GM23338 (cell line): ENCODE measurements at regions not wholly inside any gene's neighbourhood (a gene's known extent, or its start where the extent isn't known, plus 50 kb on each side); places are given as distances from the start of the nearest gene placed in this dataset.

ENCODE experiments used
- ATAC-seq: fragments of 200-7000 bp; cut with Tn5 transposase; 3 replicates; pipeline ENCODE4 v1.9.1; 2020
- DNase-seq: peaks from one replicate; pipeline ENCODE4 v3.0.0-alpha.2; 2015; ENCODE audit warnings: low spot score
- H2AFZ ChIP-seq: fragments of 200-600 bp; sonication (generic); 2 replicates; pipeline ENCODE4 v1.8.0; 2016; ENCODE audit warnings: antibody characterized with exemption, mild to moderate bottlenecking, moderate library complexity
- H3F3A ChIP-seq: fragments of 200-600 bp; sonication (generic); replicated peaks from 2 replicates; pipeline ENCODE4 v1.8.0; 2017; ENCODE audit warnings: antibody characterized with exemption, mixed run types, low read depth
- H3K27ac ChIP-seq: fragments of 200-600 bp; sonication (generic); 2 replicates; pipeline ENCODE4 v1.6.1; 2016; ENCODE audit warnings: low read depth
- H3K27me3 ChIP-seq: fragments of 200-600 bp; sonication (generic); 2 replicates; pipeline ENCODE4 v1.8.0; 2016; ENCODE audit warnings: mild to moderate bottlenecking, mixed run types, moderate library complexity; ENCODE audit not compliant: insufficient read depth
- H3K36me3 ChIP-seq: fragments of 200-600 bp; sonication (generic); 2 replicates; pipeline ENCODE4 v1.8.0; 2016; ENCODE audit warnings: mild to moderate bottlenecking; ENCODE audit not compliant: insufficient read depth
- H3K4me1 ChIP-seq: fragments of 200-600 bp; sonication (generic); 2 replicates; pipeline ENCODE4 v1.8.0; 2016; ENCODE audit warnings: mild to moderate bottlenecking, moderate library complexity; ENCODE audit not compliant: insufficient read depth
- H3K4me2 ChIP-seq: fragments of 200-600 bp; sonication (generic); 2 replicates; pipeline ENCODE4 v1.7.1; 2017; ENCODE audit warnings: mixed run types
- H3K4me3 ChIP-seq: fragments of 200-600 bp; sonication (generic); 2 replicates; pipeline ENCODE4 v1.6.1; 2016; ENCODE audit warnings: mixed run types
- H3K79me2 ChIP-seq: fragments of 200-600 bp; sonication (generic); replicated peaks from 2 replicates; pipeline ENCODE4 v1.8.0; 2017; ENCODE audit warnings: mild to moderate bottlenecking; ENCODE audit not compliant: insufficient read depth
- H3K9me2 ChIP-seq: fragments of 200-600 bp; sonication (generic); 2 replicates; pipeline ENCODE4 v1.8.0; 2017; ENCODE audit not compliant: insufficient read depth
- H4K20me1 ChIP-seq: fragments of 200-600 bp; sonication (generic); replicated peaks from 2 replicates; pipeline ENCODE4 v1.8.0; 2017; ENCODE audit warnings: mild to moderate bottlenecking; ENCODE audit not compliant: insufficient read depth
- H3K27ac Mint-ChIP-seq: 2 replicates; pipeline ENCODE4 v1.8.0; 2020; ENCODE audit warnings: inconsistent platforms, mild to moderate bottlenecking, moderate library complexity, mixed read lengths
- H3K27me3 Mint-ChIP-seq: 3 replicates; pipeline ENCODE4 v1.8.0; 2022; ENCODE audit warnings: low read depth, mild to moderate bottlenecking, moderate library complexity, mixed read lengths, inconsistent platforms; ENCODE audit not compliant: insufficient read depth, poor library complexity
- H3K36me3 Mint-ChIP-seq: 3 replicates; pipeline ENCODE4 v1.8.0; 2021; ENCODE audit warnings: low read depth, mild to moderate bottlenecking, inconsistent platforms, moderate library complexity, mixed read lengths
- H3K4me1 Mint-ChIP-seq: 3 replicates; pipeline ENCODE4 v1.8.0; 2020; ENCODE audit warnings: mild to moderate bottlenecking, inconsistent platforms, mixed read lengths
- H3K4me3 Mint-ChIP-seq: 3 replicates; pipeline ENCODE4 v1.8.0; 2021; ENCODE audit warnings: moderate library complexity, mild to moderate bottlenecking, inconsistent platforms, mixed read lengths
- H3K9me3 Mint-ChIP-seq: 3 replicates; pipeline ENCODE4 v1.8.0; 2020; ENCODE audit warnings: moderate library complexity, mild to moderate bottlenecking, inconsistent platforms, mixed read lengths
- CREB1 ChIP-seq: fragments of 250-450 bp; sonication (Bioruptor Pico); IDR thresholded peaks from 2 replicates; pipeline ENCODE4 v1.5.0; 2020; ENCODE audit warnings: low read depth, mild to moderate bottlenecking, moderate library complexity
- EZH2 ChIP-seq: fragments of 200-600 bp; sonication (generic); IDR thresholded peaks from one replicate; pipeline ENCODE4 v1.8.0; 2017; ENCODE audit warnings: antibody characterized with exemption, mild to moderate bottlenecking, low read depth; ENCODE audit not compliant: unreplicated experiment
- EZH2phosphoT487 ChIP-seq: fragments of 200-600 bp; sonication (generic); IDR thresholded peaks from one replicate; pipeline ENCODE4 v1.8.1; 2018; ENCODE audit warnings: antibody characterized with exemption; ENCODE audit not compliant: unreplicated experiment
- JUNB ChIP-seq: IDR thresholded peaks from one replicate; pipeline ENCODE4 v1.6.1; 2016; ENCODE audit warnings: antibody characterized with exemption; ENCODE audit not compliant: unreplicated experiment
- NANOG ChIP-seq: IDR thresholded peaks from 2 replicates; pipeline ENCODE4 v1.6.1; 2016; ENCODE audit warnings: antibody characterized with exemption, borderline replicate concordance
- STAT1 ChIP-seq: IDR thresholded peaks from one replicate; pipeline ENCODE4 v1.6.1; 2016; ENCODE audit warnings: antibody characterized with exemption; ENCODE audit not compliant: unreplicated experiment
- ZNF114 ChIP-seq: fragments of 250-450 bp; sonication (Bioruptor Pico); IDR thresholded peaks from 2 replicates; pipeline ENCODE4 v1.5.0; 2020; ENCODE audit warnings: mild to moderate bottlenecking, moderate library complexity
- ZNF331 ChIP-seq: fragments of 250-450 bp; sonication (Bioruptor Pico); IDR thresholded peaks from 2 replicates; pipeline ENCODE4 v1.5.0; 2020; ENCODE audit warnings: low read depth, mild to moderate bottlenecking, moderate library complexity
- ZNF462 ChIP-seq: fragments of 250-450 bp; sonication (Bioruptor Pico); IDR thresholded peaks from 2 replicates; pipeline ENCODE4 v1.5.0; 2020; ENCODE audit warnings: mild to moderate bottlenecking, moderate library complexity
- TF ChIP-seq, protein P1 (sequence below): IDR thresholded peaks from one replicate; pipeline ENCODE4 v1.6.1; 2018; ENCODE audit warnings: antibody characterized with exemption; ENCODE audit not compliant: unreplicated experiment
- TF ChIP-seq, protein P2 (sequence below), 2 experiments: fragments of 200-600 bp in 1 of 2; sonication (generic) in 1 of 2; conservative IDR thresholded peaks; 2 replicates each; pipeline versions ENCODE4 v1.5.1 to v1.6.1; 2016 to 2017; ENCODE audit warnings: antibody characterized with exemption in 2 of 2, low read depth in 2 of 2, mild to moderate bottlenecking in 2 of 2, moderate library complexity in 1 of 2

DNA sequence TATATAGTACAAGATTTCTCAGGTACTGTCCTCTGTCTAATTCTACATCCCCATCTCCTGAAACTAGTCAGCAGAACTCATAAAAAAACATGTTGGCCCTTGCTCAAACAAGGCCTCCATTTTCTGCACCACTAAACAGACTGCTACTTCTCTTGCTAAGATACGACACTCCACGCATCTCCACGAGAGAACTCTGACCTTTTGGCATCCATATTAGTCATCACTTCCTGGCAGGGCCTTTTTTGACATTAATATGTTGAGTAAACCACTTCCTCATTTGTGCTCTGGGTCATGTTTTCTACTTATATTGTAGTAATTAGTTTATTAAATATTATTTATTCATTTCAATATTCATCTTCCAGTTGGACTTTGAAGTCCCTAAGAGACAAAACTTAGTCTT lies 65.6 kb downstream of the DCAF8L1 start:
- TF ChIP-seq, protein P1, sequence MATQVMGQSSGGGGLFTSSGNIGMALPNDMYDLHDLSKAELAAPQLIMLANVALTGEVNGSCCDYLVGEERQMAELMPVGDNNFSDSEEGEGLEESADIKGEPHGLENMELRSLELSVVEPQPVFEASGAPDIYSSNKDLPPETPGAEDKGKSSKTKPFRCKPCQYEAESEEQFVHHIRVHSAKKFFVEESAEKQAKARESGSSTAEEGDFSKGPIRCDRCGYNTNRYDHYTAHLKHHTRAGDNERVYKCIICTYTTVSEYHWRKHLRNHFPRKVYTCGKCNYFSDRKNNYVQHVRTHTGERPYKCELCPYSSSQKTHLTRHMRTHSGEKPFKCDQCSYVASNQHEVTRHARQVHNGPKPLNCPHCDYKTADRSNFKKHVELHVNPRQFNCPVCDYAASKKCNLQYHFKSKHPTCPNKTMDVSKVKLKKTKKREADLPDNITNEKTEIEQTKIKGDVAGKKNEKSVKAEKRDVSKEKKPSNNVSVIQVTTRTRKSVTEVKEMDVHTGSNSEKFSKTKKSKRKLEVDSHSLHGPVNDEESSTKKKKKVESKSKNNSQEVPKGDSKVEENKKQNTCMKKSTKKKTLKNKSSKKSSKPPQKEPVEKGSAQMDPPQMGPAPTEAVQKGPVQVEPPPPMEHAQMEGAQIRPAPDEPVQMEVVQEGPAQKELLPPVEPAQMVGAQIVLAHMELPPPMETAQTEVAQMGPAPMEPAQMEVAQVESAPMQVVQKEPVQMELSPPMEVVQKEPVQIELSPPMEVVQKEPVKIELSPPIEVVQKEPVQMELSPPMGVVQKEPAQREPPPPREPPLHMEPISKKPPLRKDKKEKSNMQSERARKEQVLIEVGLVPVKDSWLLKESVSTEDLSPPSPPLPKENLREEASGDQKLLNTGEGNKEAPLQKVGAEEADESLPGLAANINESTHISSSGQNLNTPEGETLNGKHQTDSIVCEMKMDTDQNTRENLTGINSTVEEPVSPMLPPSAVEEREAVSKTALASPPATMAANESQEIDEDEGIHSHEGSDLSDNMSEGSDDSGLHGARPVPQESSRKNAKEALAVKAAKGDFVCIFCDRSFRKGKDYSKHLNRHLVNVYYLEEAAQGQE, result no peak
- TF ChIP-seq CREB1 (CRISPR knock-in tag) (no peak), ZNF462 (no peak), EZH2 (no peak), STAT1 (no peak), ZNF331 (CRISPR knock-in tag) (no peak), ZNF114 (no peak), NANOG (no peak), JUNB (no peak), EZH2phosphoT487 (no peak)
- TF ChIP-seq, protein P2, sequence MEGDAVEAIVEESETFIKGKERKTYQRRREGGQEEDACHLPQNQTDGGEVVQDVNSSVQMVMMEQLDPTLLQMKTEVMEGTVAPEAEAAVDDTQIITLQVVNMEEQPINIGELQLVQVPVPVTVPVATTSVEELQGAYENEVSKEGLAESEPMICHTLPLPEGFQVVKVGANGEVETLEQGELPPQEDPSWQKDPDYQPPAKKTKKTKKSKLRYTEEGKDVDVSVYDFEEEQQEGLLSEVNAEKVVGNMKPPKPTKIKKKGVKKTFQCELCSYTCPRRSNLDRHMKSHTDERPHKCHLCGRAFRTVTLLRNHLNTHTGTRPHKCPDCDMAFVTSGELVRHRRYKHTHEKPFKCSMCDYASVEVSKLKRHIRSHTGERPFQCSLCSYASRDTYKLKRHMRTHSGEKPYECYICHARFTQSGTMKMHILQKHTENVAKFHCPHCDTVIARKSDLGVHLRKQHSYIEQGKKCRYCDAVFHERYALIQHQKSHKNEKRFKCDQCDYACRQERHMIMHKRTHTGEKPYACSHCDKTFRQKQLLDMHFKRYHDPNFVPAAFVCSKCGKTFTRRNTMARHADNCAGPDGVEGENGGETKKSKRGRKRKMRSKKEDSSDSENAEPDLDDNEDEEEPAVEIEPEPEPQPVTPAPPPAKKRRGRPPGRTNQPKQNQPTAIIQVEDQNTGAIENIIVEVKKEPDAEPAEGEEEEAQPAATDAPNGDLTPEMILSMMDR (conservative IDR thresholded peaks at IDR 0.05; ENCODE audit: low read depth in 2 of 2), result no peak
- H3K27ac Mint-ChIP-seq, result no peak overlapping the region
- H3K36me3 Mint-ChIP-seq, result no peaks in the 10 kb centered on the region
- Histone ChIP-seq H3K4me3 (no peak overlapping the region), H3K79me2 (no peaks in the 10 kb centered on the region), H3K4me1 (no peaks in the 10 kb centered on the region), H4K20me1 (no peaks in the 10 kb centered on the region), H3K27me3 (no peaks in the 10 kb centered on the region), H3F3A (no peaks in the 10 kb centered on the region), H2AFZ (no peak overlapping the region), H3K9me2 (no peaks in the 10 kb centered on the region), H3K4me2 (no peak overlapping the region), H3K36me3 (no peaks in the 10 kb centered on the region), H3K27ac (no peak overlapping the region)
- DNase-seq (no peak), ATAC-seq (no peak)
- no peaks in the 10 kb centered on the region for H3K27me3 Mint-ChIP-seq
- H3K9me3 Mint-ChIP-seq, result no peaks in the 10 kb centered on the region
- no peaks in the 10 kb centered on the region for H3K4me1 Mint-ChIP-seq
- no peak overlapping the region for H3K4me3 Mint-ChIP-seq
